ENCODE measurements at regions not wholly inside any gene's neighbourhood (a gene's known extent, or its start where the extent isn't known, plus 50 kb on each side); places are given as distances from the start of the nearest gene placed in this dataset.

DNA sequence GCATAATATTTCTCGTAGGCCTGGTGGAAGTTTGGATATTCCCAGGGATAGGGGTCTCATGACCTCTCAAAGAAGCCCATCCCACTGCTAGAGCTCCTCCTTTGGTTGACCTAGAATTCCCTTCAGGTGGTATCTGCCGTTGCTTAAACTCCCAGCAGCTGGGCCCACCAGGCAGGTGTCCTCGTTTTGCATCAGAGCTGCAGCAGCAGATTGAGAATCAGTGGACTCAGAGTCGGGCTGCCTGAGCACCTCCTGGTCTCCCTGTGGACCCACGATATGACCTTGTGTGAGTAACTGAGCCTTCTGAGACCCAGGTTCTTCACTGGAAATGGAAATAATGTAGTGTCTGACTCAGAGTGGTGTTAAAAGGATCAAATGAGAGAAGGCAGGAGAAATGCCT lies 132.7 kb downstream of the PAPOLA start:
- TF ChIP-seq TAF1 (IDR thresholded peaks at IDR 0.05; ENCODE audit: low read depth, low read length) (no peak), SPI1 (IDR thresholded peaks at IDR 0.05; ENCODE audit: low read depth, low read length) (no peak), POLR2A (IDR thresholded peaks at IDR 0.05; ENCODE audit: low read depth, low read length) (no peak), POLR2AphosphoS5 (IDR thresholded peaks at IDR 0.05; ENCODE audit: low read depth, low read length) (no peak), PAX5 (IDR thresholded peaks at IDR 0.05; ENCODE audit: insufficient read depth, low read length, severe bottlenecking) (no peak), POU2F2 (IDR thresholded peaks at IDR 0.05; ENCODE audit: low read depth, low read length) (no peak)
- no peak for FAIRE-seq
- no peak for DNase-seq (ENCODE audit: insufficient read length, low spot score)

DNA sequence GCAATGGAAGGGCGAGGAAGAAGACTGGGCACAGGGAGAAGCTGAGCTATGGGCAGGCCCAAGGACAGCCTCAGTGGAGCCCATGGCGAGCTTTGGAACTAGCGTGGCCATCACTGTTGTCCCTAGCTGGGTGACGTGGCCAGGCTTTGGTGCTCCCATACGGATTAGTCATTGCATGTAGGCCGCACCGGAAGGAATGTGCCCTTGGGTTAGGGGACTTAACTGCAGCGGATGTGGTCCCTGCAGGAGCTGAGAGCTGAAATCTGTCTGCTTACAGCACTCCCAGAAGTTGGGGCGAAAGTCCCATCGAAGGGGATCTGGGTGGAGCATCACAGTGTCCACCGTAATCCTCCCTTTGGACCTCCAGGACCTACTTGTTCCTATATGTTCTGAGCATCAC lies 133.7 kb downstream of the PAPOLA start:
- FAIRE-seq (no peak), DNase-seq (ENCODE audit: insufficient read length, low spot score) (no peak)
- TF ChIP-seq POU2F2 (IDR thresholded peaks at IDR 0.05; ENCODE audit: low read depth, low read length) (no peak), SPI1 (IDR thresholded peaks at IDR 0.05; ENCODE audit: low read depth, low read length) (no peak), POLR2A (IDR thresholded peaks at IDR 0.05; ENCODE audit: low read depth, low read length) (no peak), PAX5 (IDR thresholded peaks at IDR 0.05; ENCODE audit: insufficient read depth, low read length, severe bottlenecking) (no peak), POLR2AphosphoS5 (IDR thresholded peaks at IDR 0.05; ENCODE audit: low read depth, low read length) (no peak), TAF1 (IDR thresholded peaks at IDR 0.05; ENCODE audit: low read depth, low read length) (no peak)

DNA sequence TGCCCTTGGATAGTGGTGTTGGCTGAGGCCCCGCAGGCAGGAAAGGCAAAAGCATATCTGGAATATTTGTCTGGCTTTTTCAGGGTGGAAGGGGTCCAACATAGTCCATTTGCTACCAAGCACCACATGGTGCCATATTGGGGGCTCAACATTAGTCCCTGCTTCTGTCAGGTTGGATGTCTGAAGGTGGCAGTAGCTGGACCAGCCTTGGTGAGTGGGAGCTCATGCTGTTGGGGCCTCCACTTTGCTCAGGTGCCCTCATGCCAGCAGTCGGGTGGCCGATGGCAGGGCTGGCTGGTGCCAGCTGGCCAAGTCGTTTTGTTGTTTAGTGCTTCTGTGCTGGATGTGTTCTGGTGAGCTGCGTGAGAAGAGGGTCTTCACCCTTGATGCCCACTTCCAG lies 135.3 kb downstream of the PAPOLA start:
- FAIRE-seq (no peak), DNase-seq (ENCODE audit: insufficient read length, low spot score) (no peak)
- TF ChIP-seq POLR2A (IDR thresholded peaks at IDR 0.05; ENCODE audit: low read depth, low read length) (no peak), SPI1 (IDR thresholded peaks at IDR 0.05; ENCODE audit: low read depth, low read length) (no peak), POU2F2 (IDR thresholded peaks at IDR 0.05; ENCODE audit: low read depth, low read length) (no peak), PAX5 (IDR thresholded peaks at IDR 0.05; ENCODE audit: insufficient read depth, low read length, severe bottlenecking) (no peak), TAF1 (IDR thresholded peaks at IDR 0.05; ENCODE audit: low read depth, low read length) (no peak), POLR2AphosphoS5 (IDR thresholded peaks at IDR 0.05; ENCODE audit: low read depth, low read length) (no peak)

DNA sequence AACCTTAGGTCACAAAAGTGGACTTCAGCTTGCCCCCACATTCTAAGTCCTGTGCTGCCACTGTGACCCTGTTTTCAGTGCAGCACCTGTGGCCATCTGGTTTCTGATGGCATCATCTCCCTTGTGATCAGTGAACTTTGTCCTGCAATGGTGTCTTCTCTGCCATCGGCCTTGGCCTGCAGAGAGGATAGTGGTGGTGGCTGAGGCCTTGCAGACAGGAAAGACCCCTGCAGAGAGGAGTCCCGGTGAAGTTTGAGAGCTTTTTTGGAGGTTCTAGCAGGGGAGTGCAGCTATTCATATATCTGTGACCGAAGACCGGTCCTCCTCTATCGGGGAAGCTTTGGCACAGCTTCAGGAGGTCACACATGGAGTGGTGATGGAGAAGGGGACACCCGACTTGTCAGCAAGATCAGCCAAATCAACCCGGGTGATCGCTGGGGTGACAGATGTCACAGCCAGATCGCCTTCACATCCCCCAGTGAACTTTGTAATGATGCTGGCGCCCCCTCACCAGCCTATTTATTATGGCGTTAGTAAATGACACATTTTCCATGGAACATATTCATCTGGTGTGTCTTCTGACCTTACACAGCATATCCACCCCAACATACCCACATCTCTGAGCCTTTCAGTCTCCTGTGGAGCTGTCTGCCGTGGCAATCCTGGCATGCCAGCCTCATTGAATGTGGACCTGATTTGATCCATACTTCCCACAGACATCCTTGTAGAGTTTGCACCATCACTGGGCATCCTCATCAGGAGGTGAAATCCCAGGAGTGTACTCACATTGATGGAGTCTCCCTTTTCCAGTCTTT lies 136.1 kb downstream of the PAPOLA start:
- DNase-seq (ENCODE audit: insufficient read length, low spot score) (no peak), FAIRE-seq (no peak)
- TF ChIP-seq POLR2AphosphoS5 (IDR thresholded peaks at IDR 0.05; ENCODE audit: low read depth, low read length) (no peak), PAX5 (IDR thresholded peaks at IDR 0.05; ENCODE audit: insufficient read depth, low read length, severe bottlenecking) (no peak), POLR2A (IDR thresholded peaks at IDR 0.05; ENCODE audit: low read depth, low read length) (no peak), TAF1 (IDR thresholded peaks at IDR 0.05; ENCODE audit: low read depth, low read length) (no peak), POU2F2 (IDR thresholded peaks at IDR 0.05; ENCODE audit: low read depth, low read length) (no peak), SPI1 (IDR thresholded peaks at IDR 0.05; ENCODE audit: low read depth, low read length) (no peak)

DNA sequence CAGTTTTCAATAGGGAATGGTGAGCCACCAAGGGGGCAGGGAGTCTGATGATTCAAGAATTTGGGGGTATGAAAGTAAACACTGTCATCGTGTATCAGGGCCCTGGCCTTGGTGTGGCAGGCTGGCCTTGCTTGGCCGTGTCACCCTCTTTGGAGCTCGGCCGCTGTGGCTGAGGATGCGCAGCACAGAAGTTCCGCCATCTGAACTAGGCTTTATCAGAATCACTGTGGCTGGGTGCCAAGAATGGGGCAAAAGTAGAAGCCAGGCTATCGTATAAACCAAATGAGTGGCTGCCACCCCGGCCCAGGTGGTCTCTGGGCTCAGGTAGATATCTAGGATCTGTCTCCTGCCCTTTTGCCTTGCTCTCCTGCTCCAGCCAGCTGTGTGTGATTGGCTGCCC lies 137.4 kb downstream of the PAPOLA start:
- no peak for DNase-seq (ENCODE audit: insufficient read length, low spot score)
- TF ChIP-seq TAF1 (IDR thresholded peaks at IDR 0.05; ENCODE audit: low read depth, low read length) (no peak), POU2F2 (IDR thresholded peaks at IDR 0.05; ENCODE audit: low read depth, low read length) (no peak), POLR2A (IDR thresholded peaks at IDR 0.05; ENCODE audit: low read depth, low read length) (no peak), SPI1 (IDR thresholded peaks at IDR 0.05; ENCODE audit: low read depth, low read length) (no peak), PAX5 (IDR thresholded peaks at IDR 0.05; ENCODE audit: insufficient read depth, low read length, severe bottlenecking) (no peak), POLR2AphosphoS5 (IDR thresholded peaks at IDR 0.05; ENCODE audit: low read depth, low read length) (no peak)
- FAIRE-seq, result no peak

DNA sequence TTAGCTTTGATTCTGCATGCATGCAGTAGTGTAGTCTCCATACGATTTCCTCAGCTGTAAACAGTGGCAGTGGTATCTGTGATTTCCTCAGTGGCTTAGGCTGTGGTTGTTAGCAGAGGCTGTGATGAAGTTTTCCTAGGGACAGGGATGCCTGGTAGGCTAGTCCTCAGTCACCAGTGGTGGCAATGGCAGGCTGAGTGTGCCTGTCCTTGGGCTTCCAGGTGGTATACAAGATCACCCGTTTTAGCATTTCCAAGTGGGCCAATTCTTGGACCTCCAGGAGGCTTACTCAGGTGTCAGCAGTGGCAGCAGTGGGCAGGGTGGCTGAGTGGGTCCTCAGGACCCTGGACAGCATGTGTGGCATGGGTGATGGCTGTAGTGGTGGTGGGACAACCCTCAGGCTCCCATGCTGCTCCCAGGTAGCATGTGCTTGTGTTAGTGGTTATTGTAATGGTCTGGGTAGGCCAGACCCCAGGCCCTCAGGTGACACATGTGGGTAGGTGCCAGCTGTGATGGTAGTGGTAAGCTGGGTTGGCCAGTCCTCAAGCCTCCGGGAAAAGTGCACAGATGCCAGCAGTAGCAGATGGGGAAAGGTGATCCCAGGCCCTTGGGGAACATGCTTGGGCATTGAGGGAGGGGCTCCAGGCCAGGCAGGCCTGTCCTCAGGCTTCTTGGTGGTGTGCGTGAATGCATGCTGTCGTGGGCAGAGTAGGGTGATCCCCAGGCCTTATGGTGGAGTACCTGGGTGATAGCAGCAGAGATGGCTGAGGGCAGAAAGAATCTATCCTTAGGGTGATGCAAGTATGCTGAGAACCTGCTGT lies 146.5 kb downstream of the PAPOLA start:
- TF ChIP-seq TAF1 (IDR thresholded peaks at IDR 0.05; ENCODE audit: low read depth, low read length) (no peak), SPI1 (IDR thresholded peaks at IDR 0.05; ENCODE audit: low read depth, low read length) (no peak), PAX5 (IDR thresholded peaks at IDR 0.05; ENCODE audit: insufficient read depth, low read length, severe bottlenecking) (no peak), POLR2A (IDR thresholded peaks at IDR 0.05; ENCODE audit: low read depth, low read length) (no peak), POU2F2 (IDR thresholded peaks at IDR 0.05; ENCODE audit: low read depth, low read length) (no peak), POLR2AphosphoS5 (IDR thresholded peaks at IDR 0.05; ENCODE audit: low read depth, low read length) (no peak)
- DNase-seq (ENCODE audit: insufficient read length, low spot score) (no peak), FAIRE-seq (no peak)

DNA sequence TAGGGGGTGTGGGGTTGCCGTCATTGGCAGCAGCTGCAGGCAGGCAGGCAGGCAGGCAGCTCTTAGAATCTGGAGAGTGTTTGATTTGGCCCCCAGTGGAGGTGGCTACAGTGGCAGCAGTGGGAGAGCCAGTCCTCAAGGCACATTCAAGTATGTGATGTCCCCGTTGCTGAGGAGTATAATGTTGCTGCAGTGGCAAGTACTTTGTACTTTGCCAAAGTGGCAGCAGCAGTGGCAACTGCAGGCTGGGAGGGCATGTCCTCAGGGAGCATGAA lies 147.1 kb downstream of the PAPOLA start:
- no peak for DNase-seq (ENCODE audit: insufficient read length, low spot score)
- no peak for FAIRE-seq
- TF ChIP-seq TAF1 (IDR thresholded peaks at IDR 0.05; ENCODE audit: low read depth, low read length) (no peak), POLR2AphosphoS5 (IDR thresholded peaks at IDR 0.05; ENCODE audit: low read depth, low read length) (no peak), PAX5 (IDR thresholded peaks at IDR 0.05; ENCODE audit: insufficient read depth, low read length, severe bottlenecking) (no peak), POU2F2 (IDR thresholded peaks at IDR 0.05; ENCODE audit: low read depth, low read length) (no peak), SPI1 (IDR thresholded peaks at IDR 0.05; ENCODE audit: low read depth, low read length) (no peak), POLR2A (IDR thresholded peaks at IDR 0.05; ENCODE audit: low read depth, low read length) (no peak)

DNA sequence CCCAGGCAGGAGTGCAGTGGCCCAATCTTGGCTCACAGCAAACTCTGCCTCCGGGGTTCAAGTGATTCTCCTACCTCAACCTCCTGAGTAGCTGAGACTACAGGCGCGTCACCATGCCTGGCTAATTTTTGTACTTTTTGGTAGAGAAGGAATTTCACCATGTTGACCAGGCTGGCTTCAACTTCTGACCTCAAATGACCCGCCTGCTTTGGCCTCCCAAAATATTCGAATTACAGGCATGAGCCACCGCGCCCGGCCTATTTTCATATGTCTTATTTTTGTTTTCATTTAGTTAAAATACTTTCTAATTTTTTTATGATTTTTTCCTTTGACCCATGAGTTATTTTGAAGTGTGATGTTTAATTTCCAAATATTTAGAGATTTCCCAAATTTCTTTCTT lies 143.6 kb upstream of the VRK1 start:
- TF ChIP-seq PAX5 (IDR thresholded peaks at IDR 0.05; ENCODE audit: insufficient read depth, low read length, severe bottlenecking) (no peak), POLR2AphosphoS5 (IDR thresholded peaks at IDR 0.05; ENCODE audit: low read depth, low read length) (no peak), SPI1 (IDR thresholded peaks at IDR 0.05; ENCODE audit: low read depth, low read length) (no peak), TAF1 (IDR thresholded peaks at IDR 0.05; ENCODE audit: low read depth, low read length) (no peak), POLR2A (IDR thresholded peaks at IDR 0.05; ENCODE audit: low read depth, low read length) (no peak), POU2F2 (IDR thresholded peaks at IDR 0.05; ENCODE audit: low read depth, low read length) (no peak)
- DNase-seq (ENCODE audit: insufficient read length, low spot score) (no peak), FAIRE-seq (no peak)

DNA sequence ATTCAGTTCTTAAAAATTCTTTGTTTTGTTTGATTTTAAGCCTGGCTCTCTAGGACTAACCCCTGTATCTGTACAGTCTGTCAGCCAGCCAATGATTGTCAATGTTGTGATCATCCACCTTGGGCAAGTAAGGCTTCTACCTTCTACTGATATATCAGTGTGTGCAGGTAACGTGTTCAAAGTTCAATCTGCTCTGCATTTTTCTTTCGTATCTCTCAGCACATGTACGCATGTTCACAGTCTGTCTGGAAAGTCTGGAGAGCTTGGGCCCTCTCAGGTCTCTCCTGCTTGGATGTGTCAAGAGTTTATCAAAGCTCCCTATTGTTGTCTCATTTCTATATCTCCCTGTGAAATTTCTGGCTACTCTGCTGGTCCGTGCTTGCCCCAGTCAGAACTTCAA lies 138.6 kb upstream of the VRK1 start:
- FAIRE-seq (no peak), DNase-seq (ENCODE audit: insufficient read length, low spot score) (no peak)
- TF ChIP-seq POU2F2 (IDR thresholded peaks at IDR 0.05; ENCODE audit: low read depth, low read length), result no peak
- no peak for TF ChIP-seq SPI1 (IDR thresholded peaks at IDR 0.05; ENCODE audit: low read depth, low read length)
- no peak for TF ChIP-seq POLR2AphosphoS5 (IDR thresholded peaks at IDR 0.05; ENCODE audit: low read depth, low read length)
- TF ChIP-seq POLR2A (IDR thresholded peaks at IDR 0.05; ENCODE audit: low read depth, low read length), result no peak
- TF ChIP-seq PAX5 (IDR thresholded peaks at IDR 0.05; ENCODE audit: insufficient read depth, low read length, severe bottlenecking), result no peak
- no peak for TF ChIP-seq TAF1 (IDR thresholded peaks at IDR 0.05; ENCODE audit: low read depth, low read length)

All from GM12891 (cell line).